DND-41 (cell line): ENCODE measurements at regions not wholly inside any gene's neighbourhood (a gene's known extent, or its start where the extent isn't known, plus 50 kb on each side); places are given as distances from the start of the nearest gene placed in this dataset.

ENCODE experiments used
- ATAC-seq: fragments of 200-7000 bp; cut with Tn5 transposase; 3 replicates; pipeline ENCODE4 v1.9.1; 2021; ENCODE audit warnings: low read depth; ENCODE audit not compliant: insufficient read depth
- DNase-seq: peaks from one replicate; pipeline ENCODE4 v3.0.0-alpha.2; 2020
- H2AFZ ChIP-seq: 2 replicates; pipeline ENCODE4 v1.6.0; 2012; ENCODE audit warnings: low read depth, low read length
- H3K27ac ChIP-seq: 2 replicates; pipeline ENCODE4 v1.5.1; 2012; ENCODE audit warnings: low read length, inconsistent platforms
- H3K27me3 ChIP-seq: fragments of 200-600 bp; sonication (generic); 2 replicates; pipeline ENCODE4 v1.6.0; 2012; ENCODE audit warnings: low read length, mild to moderate bottlenecking, inconsistent platforms; ENCODE audit not compliant: insufficient read depth, poor library complexity
- H3K36me3 ChIP-seq: 2 replicates; pipeline ENCODE4 v1.5.1; 2012; ENCODE audit warnings: low read length, inconsistent platforms; ENCODE audit not compliant: insufficient read depth
- H3K4me1 ChIP-seq: 2 replicates; pipeline ENCODE4 v1.5.1; 2012; ENCODE audit warnings: mild to moderate bottlenecking, low read length; ENCODE audit not compliant: insufficient read depth
- H3K4me2 ChIP-seq: 2 replicates; pipeline ENCODE4 v1.6.0; 2012; ENCODE audit warnings: mild to moderate bottlenecking, moderate library complexity, low read length, inconsistent platforms; ENCODE audit not compliant: insufficient read depth
- H3K4me3 ChIP-seq, 2 experiments: fragments of 200-600 bp in 1 of 2; shearing (Covaris generic) in 1 of 2; 2 replicates each; pipeline ENCODE4 v1.5.1; 2012 to 2016; ENCODE audit warnings: inconsistent platforms in 2 of 2, low read length in 2 of 2, mild to moderate bottlenecking in 2 of 2, low read depth in 1 of 2, moderate library complexity in 1 of 2
- H3K79me2 ChIP-seq: 2 replicates; pipeline ENCODE4 v1.6.0; 2012; ENCODE audit warnings: low read length, inconsistent platforms; ENCODE audit not compliant: insufficient read depth
- H3K9ac ChIP-seq: 2 replicates; pipeline ENCODE4 v1.6.0; 2012; ENCODE audit warnings: low read depth, mild to moderate bottlenecking, inconsistent platforms, low read length, moderate library complexity
- H3K9me3 ChIP-seq: 2 replicates; pipeline ENCODE4 v1.5.1; 2012; ENCODE audit warnings: low read length, moderate library complexity, mild to moderate bottlenecking, inconsistent platforms; ENCODE audit not compliant: insufficient read depth, severe bottlenecking
- H4K20me1 ChIP-seq: 2 replicates; pipeline ENCODE4 v1.6.0; 2012; ENCODE audit warnings: low read length; ENCODE audit not compliant: insufficient read depth
- EZH2 ChIP-seq: IDR thresholded peaks from 3 replicates; pipeline ENCODE4 v1.6.1; 2012; ENCODE audit warnings: borderline replicate concordance, low read depth, mild to moderate bottlenecking, moderate library complexity, low read length, inconsistent platforms; ENCODE audit not compliant: severe bottlenecking
- TF ChIP-seq, protein P1 (sequence below): IDR thresholded peaks from 2 replicates; pipeline ENCODE4 v1.5.1; 2012; ENCODE audit warnings: borderline replicate concordance, low read length, moderate library complexity, mild to moderate bottlenecking; ENCODE audit not compliant: poor library complexity, severe bottlenecking; ENCODE audit errors: extremely low read depth

DNA sequence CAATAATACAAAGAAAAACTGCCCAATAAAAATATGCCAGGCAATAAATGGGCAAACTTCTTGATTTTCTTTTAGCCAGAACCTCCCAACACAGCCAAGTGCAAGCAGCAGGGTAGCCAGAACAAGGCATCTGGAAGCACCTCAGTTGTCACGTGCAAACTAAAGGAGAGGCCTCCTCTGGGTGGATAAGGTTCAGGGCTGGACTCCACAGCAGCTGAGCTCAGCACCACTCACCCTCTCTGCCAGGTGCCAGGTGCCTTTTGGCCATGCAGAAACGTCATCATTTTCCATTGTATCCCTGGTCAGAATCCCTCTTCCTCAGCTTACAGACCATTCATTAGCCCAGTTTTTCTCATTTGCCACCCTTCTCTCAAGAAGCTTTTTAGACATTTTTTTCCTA, 52.7 kb downstream of the SOD2 start:
- no peak for TF ChIP-seq EZH2
- TF ChIP-seq, protein P1, sequence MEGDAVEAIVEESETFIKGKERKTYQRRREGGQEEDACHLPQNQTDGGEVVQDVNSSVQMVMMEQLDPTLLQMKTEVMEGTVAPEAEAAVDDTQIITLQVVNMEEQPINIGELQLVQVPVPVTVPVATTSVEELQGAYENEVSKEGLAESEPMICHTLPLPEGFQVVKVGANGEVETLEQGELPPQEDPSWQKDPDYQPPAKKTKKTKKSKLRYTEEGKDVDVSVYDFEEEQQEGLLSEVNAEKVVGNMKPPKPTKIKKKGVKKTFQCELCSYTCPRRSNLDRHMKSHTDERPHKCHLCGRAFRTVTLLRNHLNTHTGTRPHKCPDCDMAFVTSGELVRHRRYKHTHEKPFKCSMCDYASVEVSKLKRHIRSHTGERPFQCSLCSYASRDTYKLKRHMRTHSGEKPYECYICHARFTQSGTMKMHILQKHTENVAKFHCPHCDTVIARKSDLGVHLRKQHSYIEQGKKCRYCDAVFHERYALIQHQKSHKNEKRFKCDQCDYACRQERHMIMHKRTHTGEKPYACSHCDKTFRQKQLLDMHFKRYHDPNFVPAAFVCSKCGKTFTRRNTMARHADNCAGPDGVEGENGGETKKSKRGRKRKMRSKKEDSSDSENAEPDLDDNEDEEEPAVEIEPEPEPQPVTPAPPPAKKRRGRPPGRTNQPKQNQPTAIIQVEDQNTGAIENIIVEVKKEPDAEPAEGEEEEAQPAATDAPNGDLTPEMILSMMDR, result no peak

DNA sequence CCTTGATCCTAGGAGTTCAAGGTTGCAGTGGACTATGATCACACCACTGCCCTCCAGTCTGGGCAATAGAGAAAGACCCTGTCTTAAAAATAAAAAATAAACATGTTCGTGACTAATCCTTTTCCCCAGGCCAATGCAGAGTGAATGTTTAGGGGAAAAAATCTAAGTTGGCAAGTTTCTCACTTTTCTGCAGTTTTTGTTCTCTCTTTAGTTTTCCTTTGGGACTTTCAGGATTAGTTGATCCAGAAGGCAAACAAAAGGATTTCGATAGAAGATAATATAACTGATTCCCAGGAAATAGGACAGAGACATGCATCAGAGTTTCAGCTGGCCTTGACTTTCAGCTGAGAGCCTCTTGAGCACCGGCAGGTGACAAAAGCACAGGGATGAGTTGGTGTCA, 53.3 kb downstream of the SOD2 start:
- no peaks in the 10 kb centered on the region for H3K4me1 ChIP-seq
- no peak overlapping the region for H2AFZ ChIP-seq
- no peak overlapping the region for H3K4me2 ChIP-seq
- ATAC-seq (no peak), DNase-seq (no peak)
- H3K9ac ChIP-seq, result no peak overlapping the region
- no peaks in the 10 kb centered on the region for H4K20me1 ChIP-seq
- TF ChIP-seq EZH2, result no peak
- TF ChIP-seq, protein P1, result no peak
- H3K9me3 ChIP-seq, result no peaks in the 10 kb centered on the region
- no peaks in the 10 kb centered on the region for H3K36me3 ChIP-seq
- H3K4me3 ChIP-seq, result no peak overlapping the region
- no peaks in the 10 kb centered on the region for H3K79me2 ChIP-seq
- H3K27ac ChIP-seq, result no peak overlapping the region
- H3K27me3 ChIP-seq, result no peaks in the 10 kb centered on the region

More for the DNA sequence above, 52.7 kb downstream of the SOD2 start:
- H2AFZ ChIP-seq, result no peak overlapping the region
- H3K36me3 ChIP-seq, result no peaks in the 10 kb centered on the region
- H3K4me2 ChIP-seq, result no peak overlapping the region
- no peaks in the 10 kb centered on the region for H4K20me1 ChIP-seq
- H3K79me2 ChIP-seq, result no peaks in the 10 kb centered on the region
- no peak for DNase-seq
- no peak overlapping the region for H3K9ac ChIP-seq
- no peak for ATAC-seq
- H3K9me3 ChIP-seq, result no peaks in the 10 kb centered on the region
- H3K4me1 ChIP-seq, result no peaks in the 10 kb centered on the region
- no peak overlapping the region for H3K27ac ChIP-seq
- H3K27me3 ChIP-seq, result no peaks in the 10 kb centered on the region
- H3K4me3 ChIP-seq, result no peak overlapping the region

- no peak overlapping the region for H2AFZ ChIP-seq
- H3K4me3 ChIP-seq, result no peak overlapping the region
- no peaks in the 10 kb centered on the region for H3K36me3 ChIP-seq
- H3K9ac ChIP-seq, result no peak overlapping the region
- ATAC-seq, result no peak
- no peaks in the 10 kb centered on the region for H3K79me2 ChIP-seq
- no peaks in the 10 kb centered on the region for H3K27me3 ChIP-seq
- DNase-seq, result no peak
- H3K4me1 ChIP-seq, result no peaks in the 10 kb centered on the region
- H3K9me3 ChIP-seq, result no peaks in the 10 kb centered on the region
- H4K20me1 ChIP-seq, result no peaks in the 10 kb centered on the region
- TF ChIP-seq EZH2, result no peak
- TF ChIP-seq, protein P1, result peak; percentile 47
- no peak overlapping the region for H3K27ac ChIP-seq
- no peak overlapping the region for H3K4me2 ChIP-seq
Observed at GRCh38 chr6:159633196-159633595, 59.8 kb downstream of the SOD2 start.

GRCh38 chr6:159631886-159632285, 61.2 kb downstream of the SOD2 start:
- no peak overlapping the region for H3K4me3 ChIP-seq
- no peak overlapping the region for H2AFZ ChIP-seq
- DNase-seq (no peak), ATAC-seq (no peak)
- no peaks in the 10 kb centered on the region for H3K4me1 ChIP-seq
- H3K4me2 ChIP-seq, result no peak overlapping the region
- no peaks in the 10 kb centered on the region for H3K27me3 ChIP-seq
- H3K79me2 ChIP-seq, result no peaks in the 10 kb centered on the region
- H4K20me1 ChIP-seq, result no peaks in the 10 kb centered on the region
- no peak overlapping the region for H3K27ac ChIP-seq
- H3K36me3 ChIP-seq, result no peaks in the 10 kb centered on the region
- no peaks in the 10 kb centered on the region for H3K9me3 ChIP-seq
- TF ChIP-seq, protein P1, result no peak
- TF ChIP-seq EZH2, result no peak
- no peak overlapping the region for H3K9ac ChIP-seq
